CD14-positive monocyte (primary cell): ENCODE measurements at regions not wholly inside any gene's neighbourhood (a gene's known extent, or its start where the extent isn't known, plus 50 kb on each side); places are given as distances from the start of the nearest gene placed in this dataset.

Experiments used
- DNase-seq, 3 donors: peaks; one replicate each; pipeline ENCODE4 v3.0.0-alpha.2; 2011 to 2022
- H2AFZ ChIP-seq: 2 replicates; pipeline ENCODE4 v1.6.0; 2012; ENCODE audit warnings: mild to moderate bottlenecking, low read depth, low read length, inconsistent platforms; ENCODE audit not compliant: insufficient read depth, poor library complexity, severe bottlenecking
- H3K27ac ChIP-seq, 2 donors: 1 replicate in 1 of 2; 2 replicates in 1 of 2; pipeline ENCODE4 v1.5.1; 2012 to 2013; ENCODE audit warnings: low read length in 2 of 2, control low read depth in 1 of 2, inconsistent platforms in 1 of 2, low read depth in 1 of 2, mild to moderate bottlenecking in 1 of 2
- H3K27me3 ChIP-seq, 2 donors: one replicate each; pipeline versions ENCODE4 v1.6.0 to v1.6.1; 2011 to 2013; ENCODE audit warnings: low read length in 2 of 2; ENCODE audit not compliant: control insufficient read depth in 2 of 2, insufficient read depth in 2 of 2
- H3K36me3 ChIP-seq, 2 donors: replicated peaks in 1 of 2; 1 replicate in 1 of 2; 2 replicates in 1 of 2; pipeline versions ENCODE4 v1.5.1 to v1.6.1; 2012 to 2013; ENCODE audit warnings: low read length in 2 of 2, control low read depth in 1 of 2, inconsistent platforms in 1 of 2, mild to moderate bottlenecking in 1 of 2; ENCODE audit not compliant: insufficient read depth in 2 of 2, control insufficient read depth in 1 of 2
- H3K4me1 ChIP-seq, 2 donors: 1 replicate in 1 of 2; 2 replicates in 1 of 2; pipeline versions ENCODE4 v1.5.1 to v1.6.1; 2012 to 2013; ENCODE audit warnings: low read length in 2 of 2, control low read depth in 1 of 2, inconsistent platforms in 1 of 2, mild to moderate bottlenecking in 1 of 2, moderate library complexity in 1 of 2; ENCODE audit not compliant: insufficient read depth in 2 of 2, control insufficient read depth in 1 of 2
- H3K4me2 ChIP-seq: replicated peaks from 2 replicates; pipeline ENCODE3; 2012; ENCODE audit warnings: low read length, moderate library complexity, mild to moderate bottlenecking; ENCODE audit not compliant: poor library complexity, severe bottlenecking; ENCODE audit errors: extremely low read depth
- H3K4me3 ChIP-seq, 3 experiments: fragments of 200-600 bp in 1 of 3; sonication (generic) in 1 of 3; replicated peaks in 1 of 3; 1 replicate in 2 of 3; 2 replicates in 1 of 3; pipeline ENCODE4 v1.5.1; 2011 to 2013; ENCODE audit warnings: low read length in 3 of 3, mild to moderate bottlenecking in 3 of 3, control low read depth in 2 of 3, low read depth in 2 of 3, inconsistent platforms in 1 of 3, moderate library complexity in 1 of 3
- H3K79me2 ChIP-seq: 2 replicates; pipeline ENCODE4 v1.6.0; 2012; ENCODE audit warnings: mild to moderate bottlenecking, control low read depth, inconsistent platforms, low read length, moderate library complexity; ENCODE audit not compliant: insufficient read depth
- H3K9ac ChIP-seq: 2 replicates; pipeline ENCODE4 v1.6.0; 2017; ENCODE audit warnings: low read length, mild to moderate bottlenecking; ENCODE audit not compliant: insufficient read depth, poor library complexity, severe bottlenecking
- H3K9me3 ChIP-seq, 2 donors: replicated peaks in 1 of 2; 1 replicate in 1 of 2; 2 replicates in 1 of 2; pipeline versions ENCODE4 v1.5.1 to v1.6.1; 2012 to 2013; ENCODE audit warnings: low read length in 2 of 2, control low read depth in 1 of 2; ENCODE audit not compliant: control insufficient read depth in 1 of 2, insufficient read depth in 1 of 2
- H4K20me1 ChIP-seq: 2 replicates; pipeline ENCODE4 v1.6.0; 2012; ENCODE audit warnings: mild to moderate bottlenecking, low read length, control low read depth, moderate library complexity; ENCODE audit not compliant: insufficient read depth
- H3K27ac Mint-ChIP-seq, 7 donors: one replicate each; pipeline ENCODE4 v1.8.0; 2020; ENCODE audit warnings: mild to moderate bottlenecking in 7 of 7, mixed read lengths in 7 of 7, moderate library complexity in 6 of 7, inconsistent platforms in 2 of 7
- H3K27me3 Mint-ChIP-seq, 3 donors: one replicate each; pipeline ENCODE4 v1.8.0; 2021 to 2022; ENCODE audit warnings: low read depth in 3 of 3, mild to moderate bottlenecking in 3 of 3, mixed read lengths in 3 of 3, moderate library complexity in 3 of 3, inconsistent platforms in 1 of 3
- H3K36me3 Mint-ChIP-seq, 2 donors: one replicate each; pipeline ENCODE4 v1.8.0; 2020; ENCODE audit warnings: mixed read lengths in 2 of 2, inconsistent platforms in 1 of 2, mild to moderate bottlenecking in 1 of 2
- H3K4me1 Mint-ChIP-seq: one replicate; pipeline ENCODE4 v1.8.0; 2020; ENCODE audit warnings: mild to moderate bottlenecking, mixed read lengths
- H3K4me3 Mint-ChIP-seq, 2 donors: one replicate each; pipeline ENCODE4 v1.8.0; 2020; ENCODE audit warnings: mild to moderate bottlenecking in 2 of 2, mixed read lengths in 2 of 2, moderate library complexity in 1 of 2
- H3K9me3 Mint-ChIP-seq, 7 donors: one replicate each; pipeline ENCODE4 v1.8.0; 2020 to 2022; ENCODE audit warnings: mixed read lengths in 7 of 7, mild to moderate bottlenecking in 6 of 7, moderate library complexity in 6 of 7, inconsistent platforms in 2 of 7
- WGBS: methylation state at CpG from one replicate; pipeline ENCODE4 v1.1.5; 2013; ENCODE audit warnings: missing lambda C conversion rate; ENCODE audit not compliant: insufficient coverage; 5-methylcytosine and 5-hydroxymethylcytosine counted together
- intact Hi-C, 2 donors: fragments of 100-400 bp; cut with micrococcal nuclease; formaldehyde crosslinking; loops; one replicate each; pipeline versions ENCODE4 v1.15.0 to v1.15.1; 2023
- TF ChIP-seq, protein P1 (sequence below): fragments of 200-600 bp; IDR thresholded peaks from one replicate; pipeline ENCODE4 v1.8.0; 2022; ENCODE audit warnings: antibody characterized with exemption, mild to moderate bottlenecking

DNA sequence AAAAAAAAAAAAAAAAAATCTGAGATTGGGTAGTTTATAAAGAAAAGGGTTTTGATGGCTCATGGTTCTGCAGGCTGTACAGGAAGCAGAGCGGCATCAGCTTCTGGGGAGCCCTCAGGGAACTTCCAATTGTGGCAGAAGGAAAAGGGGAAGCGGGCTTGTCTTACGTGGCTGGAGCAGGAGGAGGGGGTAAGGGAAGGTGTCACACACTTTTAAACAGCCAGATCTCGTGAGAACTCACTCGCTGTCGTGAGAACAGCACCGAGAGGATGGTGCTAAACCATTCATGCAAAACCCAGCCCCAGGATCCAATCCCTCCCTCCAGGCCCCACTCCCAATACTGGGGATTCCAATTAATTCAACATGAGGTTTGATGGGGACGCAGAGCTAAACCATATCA, 806.2 kb downstream of the TBC1D22A start:
- Mint-ChIP-seq H3K4me3 (no peak overlapping the region), H3K27ac (no peak overlapping the region), H3K9me3 (peaks cover 0 to 3% (median 1%) of the 10 kb centered on the region in 7 donors), H3K27me3 (peaks cover 0 to 4% (median 0%) of the 10 kb centered on the region in 3 donors), H3K4me1 (no peaks in the 10 kb centered on the region), H3K36me3 (no peaks in the 10 kb centered on the region)
- H4K20me1 ChIP-seq, result no peaks in the 10 kb centered on the region
- TF ChIP-seq, protein P1, sequence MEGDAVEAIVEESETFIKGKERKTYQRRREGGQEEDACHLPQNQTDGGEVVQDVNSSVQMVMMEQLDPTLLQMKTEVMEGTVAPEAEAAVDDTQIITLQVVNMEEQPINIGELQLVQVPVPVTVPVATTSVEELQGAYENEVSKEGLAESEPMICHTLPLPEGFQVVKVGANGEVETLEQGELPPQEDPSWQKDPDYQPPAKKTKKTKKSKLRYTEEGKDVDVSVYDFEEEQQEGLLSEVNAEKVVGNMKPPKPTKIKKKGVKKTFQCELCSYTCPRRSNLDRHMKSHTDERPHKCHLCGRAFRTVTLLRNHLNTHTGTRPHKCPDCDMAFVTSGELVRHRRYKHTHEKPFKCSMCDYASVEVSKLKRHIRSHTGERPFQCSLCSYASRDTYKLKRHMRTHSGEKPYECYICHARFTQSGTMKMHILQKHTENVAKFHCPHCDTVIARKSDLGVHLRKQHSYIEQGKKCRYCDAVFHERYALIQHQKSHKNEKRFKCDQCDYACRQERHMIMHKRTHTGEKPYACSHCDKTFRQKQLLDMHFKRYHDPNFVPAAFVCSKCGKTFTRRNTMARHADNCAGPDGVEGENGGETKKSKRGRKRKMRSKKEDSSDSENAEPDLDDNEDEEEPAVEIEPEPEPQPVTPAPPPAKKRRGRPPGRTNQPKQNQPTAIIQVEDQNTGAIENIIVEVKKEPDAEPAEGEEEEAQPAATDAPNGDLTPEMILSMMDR, result no peak
- no peak overlapping the region for H3K4me2 ChIP-seq
- H3K4me1 ChIP-seq, result no peaks in the 10 kb centered on the region
- H3K4me3 ChIP-seq, result no peak overlapping the region
- intact Hi-C loops, result no loop called here
- H3K9me3 ChIP-seq, result peaks cover 0 to 8% of the 10 kb centered on the region in 2 donors
- no peaks in the 10 kb centered on the region for H3K27me3 ChIP-seq
- no peak overlapping the region for H3K27ac ChIP-seq
- H2AFZ ChIP-seq, result no peak overlapping the region
- H3K9ac ChIP-seq, result no peak overlapping the region
- no peak for DNase-seq
- 67% methylated on average over 2 of the region's 8 CpGs for WGBS
- no peaks in the 10 kb centered on the region for H3K79me2 ChIP-seq
- no peaks in the 10 kb centered on the region for H3K36me3 ChIP-seq

DNA sequence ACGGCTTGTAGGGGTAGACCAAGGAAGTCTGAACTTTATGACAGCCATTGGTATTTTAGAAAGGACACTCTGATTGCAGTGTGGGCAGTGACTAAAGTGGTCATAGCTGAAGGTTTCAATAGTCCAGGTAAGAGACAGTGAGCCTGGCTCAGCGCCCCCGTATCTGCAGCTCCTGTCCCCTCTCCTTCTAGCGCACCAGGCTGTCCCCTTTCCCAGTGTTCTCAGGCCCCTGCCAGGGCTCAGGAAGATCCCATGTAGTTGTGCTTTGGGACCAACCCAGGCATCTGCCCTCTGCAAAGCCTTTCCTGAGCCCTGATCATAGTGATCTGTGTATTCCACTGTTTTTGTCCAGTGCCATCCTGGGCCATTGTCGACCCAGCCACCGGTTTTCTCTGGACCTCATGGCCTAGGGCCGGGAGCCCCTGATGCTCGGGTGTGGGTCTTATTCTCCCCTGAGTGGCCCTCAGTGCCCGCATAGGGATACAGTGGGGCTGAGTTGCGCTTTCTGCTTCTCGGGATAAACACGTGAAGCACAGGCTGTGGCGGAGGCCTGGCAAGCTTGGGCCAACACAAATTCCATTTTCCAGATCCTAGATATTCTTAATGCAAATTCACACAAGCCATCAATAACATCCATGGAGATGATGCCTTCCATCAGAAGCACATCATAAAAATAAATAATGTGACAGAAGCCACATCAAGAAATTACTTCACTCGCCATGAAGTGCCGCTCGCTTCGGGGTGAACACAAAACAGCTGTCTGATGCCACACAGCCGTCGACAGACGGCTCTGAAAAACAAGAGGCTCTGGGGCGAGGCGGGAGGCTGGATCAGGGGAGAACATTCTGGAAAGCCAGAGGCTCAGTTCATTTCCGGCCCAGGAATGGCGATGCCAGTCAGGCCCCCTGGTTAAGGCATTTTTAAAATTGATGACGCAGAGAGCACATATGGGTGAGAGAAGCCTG, 805.0 kb downstream of the TBC1D22A start:
- TF ChIP-seq, protein P1, result no peak
- Histone ChIP-seq H3K36me3 (no peaks in the 10 kb centered on the region), H3K27ac (no peak overlapping the region), H3K9ac (no peak overlapping the region), H3K79me2 (no peaks in the 10 kb centered on the region), H2AFZ (no peak overlapping the region), H3K4me3 (no peak overlapping the region), H3K4me2 (no peak overlapping the region), H3K9me3 (peaks cover 0 to 8% of the 10 kb centered on the region in 2 donors), H3K27me3 (no peaks in the 10 kb centered on the region), H4K20me1 (no peaks in the 10 kb centered on the region), H3K4me1 (no peaks in the 10 kb centered on the region)
- Mint-ChIP-seq H3K36me3 (no peaks in the 10 kb centered on the region), H3K27me3 (peaks cover 0 to 5% (median 0%) of the 10 kb centered on the region in 3 donors), H3K9me3 (peaks cover 0 to 4% (median 1%) of the 10 kb centered on the region in 7 donors), H3K27ac (peak overlapping the region in 1 of 7 donors; percentile 10), H3K4me3 (peak overlapping the region in 1 of 2 donors; percentile 17), H3K4me1 (no peaks in the 10 kb centered on the region)
- DNase-seq, result no peak
- WGBS, result 95% methylated on average over 18 of the region's 25 CpGs
- intact Hi-C loops, result no loop called here
